C4-2B (cell line): ENCODE measurements at regions not wholly inside any gene's neighbourhood (a gene's known extent, or its start where the extent isn't known, plus 50 kb on each side); places are given as distances from the start of the nearest gene placed in this dataset.

Source experiments
- ZFX ChIP-seq: fragments of 450-650 bp; IDR thresholded peaks from 2 replicates; pipeline ENCODE4 v1.6.1; 2017
- TF ChIP-seq, protein P1 (sequence below): fragments of 450-650 bp; conservative IDR thresholded peaks from 2 replicates; pipeline ENCODE4 v1.5.1; 2017; ENCODE audit warnings: mild to moderate bottlenecking

DNA sequence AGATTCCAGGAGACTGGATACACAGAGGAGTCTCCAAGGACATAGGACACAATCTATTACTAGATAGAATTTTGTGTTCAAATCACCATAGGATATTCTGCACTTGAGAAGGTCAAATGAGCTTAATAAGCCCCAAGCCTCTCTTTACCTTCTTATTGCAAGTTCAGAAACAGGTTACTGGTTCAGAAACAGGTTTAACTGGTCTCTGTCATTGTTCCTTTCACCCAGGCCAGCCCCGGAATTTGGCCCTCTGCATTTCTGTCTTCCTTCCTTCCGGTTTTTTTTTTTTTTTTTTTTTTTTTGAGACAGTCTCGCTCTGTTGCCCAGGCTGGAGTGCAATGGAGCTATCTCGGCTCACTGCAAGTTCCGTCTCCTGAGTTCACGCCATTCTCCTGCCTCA lies 700.2 kb downstream of the EPHA4 start:
- TF ChIP-seq, protein P1, sequence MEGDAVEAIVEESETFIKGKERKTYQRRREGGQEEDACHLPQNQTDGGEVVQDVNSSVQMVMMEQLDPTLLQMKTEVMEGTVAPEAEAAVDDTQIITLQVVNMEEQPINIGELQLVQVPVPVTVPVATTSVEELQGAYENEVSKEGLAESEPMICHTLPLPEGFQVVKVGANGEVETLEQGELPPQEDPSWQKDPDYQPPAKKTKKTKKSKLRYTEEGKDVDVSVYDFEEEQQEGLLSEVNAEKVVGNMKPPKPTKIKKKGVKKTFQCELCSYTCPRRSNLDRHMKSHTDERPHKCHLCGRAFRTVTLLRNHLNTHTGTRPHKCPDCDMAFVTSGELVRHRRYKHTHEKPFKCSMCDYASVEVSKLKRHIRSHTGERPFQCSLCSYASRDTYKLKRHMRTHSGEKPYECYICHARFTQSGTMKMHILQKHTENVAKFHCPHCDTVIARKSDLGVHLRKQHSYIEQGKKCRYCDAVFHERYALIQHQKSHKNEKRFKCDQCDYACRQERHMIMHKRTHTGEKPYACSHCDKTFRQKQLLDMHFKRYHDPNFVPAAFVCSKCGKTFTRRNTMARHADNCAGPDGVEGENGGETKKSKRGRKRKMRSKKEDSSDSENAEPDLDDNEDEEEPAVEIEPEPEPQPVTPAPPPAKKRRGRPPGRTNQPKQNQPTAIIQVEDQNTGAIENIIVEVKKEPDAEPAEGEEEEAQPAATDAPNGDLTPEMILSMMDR = no peak
- no peak for TF ChIP-seq ZFX
